GM23248 (cell line): ENCODE measurements at regions not wholly inside any gene's neighbourhood (a gene's known extent, or its start where the extent isn't known, plus 50 kb on each side); places are given as distances from the start of the nearest gene placed in this dataset.

ENCODE experiments used
- DNase-seq: peaks from one replicate; pipeline ENCODE4 v3.0.0-alpha.2; 2015
- H2AFZ ChIP-seq: fragments of 200-600 bp; sonication (generic); 2 replicates; pipeline ENCODE4 v1.6.1; 2016; ENCODE audit warnings: antibody characterized with exemption
- H3F3A ChIP-seq: fragments of 200-600 bp; sonication (generic); 2 replicates; pipeline ENCODE4 v1.6.1; 2016; ENCODE audit warnings: mild to moderate bottlenecking, antibody characterized with exemption, mixed run types; ENCODE audit not compliant: insufficient read depth
- H3K27ac ChIP-seq: fragments of 200-600 bp; sonication (generic); 2 replicates; pipeline ENCODE4 v1.5.1; 2016; ENCODE audit warnings: mild to moderate bottlenecking
- H3K27me3 ChIP-seq: fragments of 200-600 bp; sonication (generic); replicated peaks from 2 replicates; pipeline ENCODE4 v1.6.1; 2016; ENCODE audit warnings: mild to moderate bottlenecking; ENCODE audit not compliant: insufficient read depth
- H3K36me3 ChIP-seq: fragments of 200-600 bp; sonication (generic); 2 replicates; pipeline ENCODE4 v1.6.1; 2016; ENCODE audit warnings: low read depth, mild to moderate bottlenecking
- H3K4me1 ChIP-seq: fragments of 200-600 bp; sonication (generic); 2 replicates; pipeline ENCODE4 v1.6.1; 2016; ENCODE audit warnings: mild to moderate bottlenecking; ENCODE audit not compliant: insufficient read depth
- H3K4me2 ChIP-seq: fragments of 200-600 bp; sonication (generic); one replicate; pipeline ENCODE4 v1.6.1; 2016; ENCODE audit warnings: mild to moderate bottlenecking; ENCODE audit not compliant: unreplicated experiment
- H3K4me3 ChIP-seq: fragments of 200-600 bp; sonication (generic); 2 replicates; pipeline ENCODE4 v1.5.1; 2016; ENCODE audit warnings: mild to moderate bottlenecking
- H3K79me2 ChIP-seq: fragments of 200-600 bp; sonication (generic); 2 replicates; pipeline ENCODE4 v1.6.1; 2016; ENCODE audit warnings: mild to moderate bottlenecking; ENCODE audit not compliant: insufficient read depth
- H3K9ac ChIP-seq: fragments of 200-600 bp; sonication (generic); 2 replicates; pipeline ENCODE4 v1.6.1; 2016; ENCODE audit warnings: mild to moderate bottlenecking
- H3K9me2 ChIP-seq: fragments of 200-600 bp; sonication (generic); 2 replicates; pipeline ENCODE4 v1.6.1; 2016; ENCODE audit warnings: mixed run types, mild to moderate bottlenecking, moderate library complexity; ENCODE audit not compliant: insufficient read depth
- H3K9me3 ChIP-seq: fragments of 200-600 bp; sonication (generic); one replicate; pipeline ENCODE4 v1.6.1; 2017; ENCODE audit warnings: low read depth
- H4K20me1 ChIP-seq: fragments of 200-600 bp; sonication (generic); 2 replicates; pipeline ENCODE4 v1.6.0; 2016; ENCODE audit not compliant: insufficient read depth
- EZH2 ChIP-seq: fragments of 200-600 bp; sonication (generic); IDR thresholded peaks from 2 replicates; pipeline ENCODE4 v1.6.1; 2018; ENCODE audit warnings: antibody characterized with exemption, mild to moderate bottlenecking; ENCODE audit not compliant: insufficient read depth, poor library complexity, severe bottlenecking
- EZH2phosphoT487 ChIP-seq: fragments of 200-600 bp; sonication (generic); IDR thresholded peaks from 2 replicates; pipeline ENCODE4 v1.6.1; 2018; ENCODE audit warnings: antibody characterized with exemption, moderate library complexity, mild to moderate bottlenecking, low read depth; ENCODE audit not compliant: insufficient read depth
- WGBS, 2 experiments: methylation state at CpG; one replicate each; pipeline ENCODE4 v1.1.6; 2015 to 2017; ENCODE audit warnings: low lambda C conversion rate in 2 of 2, low coverage in 1 of 2; ENCODE audit errors: missing lambda C conversion rate in 2 of 2; 5-methylcytosine and 5-hydroxymethylcytosine counted together
- in situ Hi-C: fragments of 300-500 bp; cut with MboI; formaldehyde crosslinking; loops from 2 replicates; pipeline ENCODE4 v1.15.0; 2020

DNA sequence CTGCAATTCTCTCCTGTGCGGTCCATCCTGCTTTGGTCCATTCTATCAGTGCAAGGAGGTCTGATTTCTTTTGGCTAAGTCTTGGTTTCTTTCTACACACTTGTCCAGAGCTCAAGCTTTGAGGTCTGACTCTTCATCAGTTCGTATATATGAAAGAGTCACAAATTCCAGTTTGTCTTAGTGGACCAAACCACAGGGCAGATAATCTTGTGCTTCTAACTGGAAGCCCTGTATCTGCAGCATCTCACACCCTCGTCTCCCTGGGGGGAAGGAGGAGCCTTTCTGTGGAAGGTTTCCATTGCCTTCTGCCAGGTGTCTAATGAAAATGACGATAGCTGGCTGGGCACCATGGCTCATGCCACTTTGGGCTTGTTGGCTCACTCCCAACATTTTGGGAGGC is 148.5 kb downstream of the SPP2 start:
- in situ Hi-C loops, result no loop called here
- peak; percentile 43 for DNase-seq

GRCh38 chr2:234195516-234195915 is 145.0 kb downstream of the SPP2 start:
- Histone ChIP-seq H3F3A (no peaks in the 10 kb centered on the region), H3K27ac (no peak overlapping the region), H2AFZ (no peak overlapping the region), H3K4me1 (no peaks in the 10 kb centered on the region), H4K20me1 (no peaks in the 10 kb centered on the region), H3K27me3 (peaks cover 78% of the 10 kb centered on the region), H3K36me3 (no peaks in the 10 kb centered on the region), H3K79me2 (no peaks in the 10 kb centered on the region), H3K9ac (no peak overlapping the region), H3K9me3 (no peaks in the 10 kb centered on the region), H3K9me2 (no peaks in the 10 kb centered on the region), H3K4me2 (no peak overlapping the region), H3K4me3 (no peak overlapping the region)
- in situ Hi-C loops, result no loop called here
- 38 to 59% methylated on average over 2 of the region's 2 CpGs for WGBS, 2 experiments
- no peak for DNase-seq
- TF ChIP-seq EZH2 (no peak), EZH2phosphoT487 (no peak)

More for the DNA sequence above, 148.5 kb downstream of the SPP2 start:
- Histone ChIP-seq H3K27ac (no peak overlapping the region), H3K79me2 (no peaks in the 10 kb centered on the region), H3F3A (peaks cover 10% of the 10 kb centered on the region; the same call in 1 of the 2 replicates), H3K4me1 (peaks cover 10% of the 10 kb centered on the region), H3K9ac (no peak overlapping the region), H3K4me2 (no peak overlapping the region), H4K20me1 (no peaks in the 10 kb centered on the region), H3K36me3 (no peaks in the 10 kb centered on the region), H3K4me3 (no peak overlapping the region), H2AFZ (no peak overlapping the region), H3K9me3 (no peaks in the 10 kb centered on the region), H3K9me2 (no peaks in the 10 kb centered on the region), H3K27me3 (peaks cover 83% of the 10 kb centered on the region)
- WGBS, 2 experiments, result 47 to 50% methylated on average over 4 of the region's 4 CpGs
- TF ChIP-seq EZH2phosphoT487 (no peak), EZH2 (no peak)

DNA sequence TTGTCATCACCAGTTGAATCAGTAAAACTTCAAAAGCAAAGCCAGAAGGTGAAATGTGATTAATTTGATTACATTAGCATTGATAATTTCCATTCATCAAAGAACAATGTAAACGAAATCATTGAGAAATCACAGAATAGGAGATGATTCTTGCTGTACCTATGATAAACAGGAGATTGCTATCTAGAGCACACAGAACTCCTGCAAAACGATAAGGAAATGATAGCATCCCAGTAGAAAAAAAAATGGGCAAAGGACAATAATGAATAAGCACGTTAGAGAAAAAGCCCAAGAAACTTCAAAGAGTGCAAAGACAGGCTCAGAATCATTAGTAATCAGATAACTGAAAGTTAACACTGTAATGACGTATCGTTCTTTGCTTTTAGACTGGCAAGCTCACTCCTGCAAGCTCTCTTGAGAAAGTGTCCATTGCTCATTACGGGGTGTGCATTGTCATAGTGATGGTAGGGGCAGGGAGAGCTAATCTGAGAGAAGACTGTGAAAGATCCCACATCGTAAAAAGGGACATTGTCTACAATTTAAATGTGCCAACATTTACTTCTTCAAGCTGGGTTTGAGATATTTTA is 143.6 kb downstream of the SPP2 start:
- H3F3A ChIP-seq, result no peaks in the 10 kb centered on the region
- in situ Hi-C loops, result no loop called here
- DNase-seq, result no peak
- no peaks in the 10 kb centered on the region for H3K36me3 ChIP-seq
- no peak overlapping the region for H3K9ac ChIP-seq
- no peak overlapping the region for H2AFZ ChIP-seq
- H3K79me2 ChIP-seq, result no peaks in the 10 kb centered on the region
- TF ChIP-seq EZH2 (no peak), EZH2phosphoT487 (no peak)
- no peak overlapping the region for H3K4me2 ChIP-seq
- no peak overlapping the region for H3K4me3 ChIP-seq
- no peaks in the 10 kb centered on the region for H3K9me3 ChIP-seq
- H3K27me3 ChIP-seq, result peaks cover 79% of the 10 kb centered on the region
- 35 to 48% methylated on average over 7 of the region's 7 CpGs for WGBS, 2 experiments
- no peaks in the 10 kb centered on the region for H3K9me2 ChIP-seq
- no peaks in the 10 kb centered on the region for H4K20me1 ChIP-seq
- no peak overlapping the region for H3K27ac ChIP-seq
- H3K4me1 ChIP-seq, result no peaks in the 10 kb centered on the region

GRCh38 chr2:234191819-234192407 is 141.4 kb downstream of the SPP2 start:
- H3K9ac ChIP-seq, result no peak overlapping the region
- no peak overlapping the region for H3K4me3 ChIP-seq
- H3K9me2 ChIP-seq, result no peaks in the 10 kb centered on the region
- no peak overlapping the region for H2AFZ ChIP-seq
- H3K36me3 ChIP-seq, result no peaks in the 10 kb centered on the region
- H3K9me3 ChIP-seq, result no peaks in the 10 kb centered on the region
- H3K4me2 ChIP-seq, result no peak overlapping the region
- no peak overlapping the region for H3K27ac ChIP-seq
- H3K79me2 ChIP-seq, result no peaks in the 10 kb centered on the region
- H4K20me1 ChIP-seq, result no peaks in the 10 kb centered on the region
- TF ChIP-seq EZH2phosphoT487 (no peak), EZH2 (no peak)
- in situ Hi-C loops, result no loop called here
- DNase-seq, result no peak
- peaks cover 71% of the 10 kb centered on the region for H3K27me3 ChIP-seq
- H3F3A ChIP-seq, result no peaks in the 10 kb centered on the region
- H3K4me1 ChIP-seq, result no peaks in the 10 kb centered on the region
- 41 to 50% methylated on average over 4 of the region's 4 CpGs for WGBS, 2 experiments
